Stimulated activated CD4-positive, alpha-beta T cell treated with anti-CD3 and anti-CD28 coated beads, TNF-alpha, amount 100 ng/mL, for 1 hour (primary cell): ENCODE measurements at regions not wholly inside any gene's neighbourhood (a gene's known extent, or its start where the extent isn't known, plus 50 kb on each side); places are given as distances from the start of the nearest gene placed in this dataset.
"Not testable (repeated sequence)": the region's sequence is repeated elsewhere in the genome, so short reads cannot be mapped to it uniquely, and the experiment has no call there.

ENCODE experiments used
- DNase-seq, 3 donors: peaks; one replicate each; pipeline ENCODE4 v3.0.0-alpha.2; 2020; ENCODE audit warnings: low read depth in 3 of 3, low spot score in 1 of 3

- no peak for DNase-seq
These were observed 504.3 kb upstream of the CNTN3 start for GRCh38 chr3:75118779-75119178.

- no peak for DNase-seq
These were observed 512.1 kb upstream of the CNTN3 start for GRCh38 chr3:75126556-75126955.

GRCh38 chr3:75129101-75129500, 514.6 kb upstream of the CNTN3 start:
- DNase-seq = no peak

- DNase-seq = no peak
These were observed 521.8 kb upstream of the CNTN3 start for GRCh38 chr3:75136100-75136897.

- DNase-seq = no peak
These were observed 523.9 kb upstream of the CNTN3 start for GRCh38 chr3:75138345-75138744.

- DNase-seq = no peak
These were observed 523.1 kb upstream of the FRG2C start for GRCh38 chr3:75140904-75141615.

- no peak for DNase-seq
These were observed 519.7 kb upstream of the FRG2C start for GRCh38 chr3:75144406-75144805.

GRCh38 chr3:75171630-75172230, 492.4 kb upstream of the FRG2C start:
- no peak for DNase-seq

- no peak for DNase-seq
These were observed 487.2 kb upstream of the FRG2C start for GRCh38 chr3:75176937-75177336.

- no peak for DNase-seq
These were observed 483.7 kb upstream of the FRG2C start for GRCh38 chr3:75180235-75180944.

- no peak for DNase-seq
These were observed 483.2 kb upstream of the FRG2C start for GRCh38 chr3:75180945-75181298.

- DNase-seq = no peak
These were observed 475.2 kb upstream of the FRG2C start for GRCh38 chr3:75188962-75189361.

- peak; percentile 3 to 4 (median 3) for DNase-seq
These were observed 471.9 kb upstream of the FRG2C start for GRCh38 chr3:75192146-75192616.

GRCh38 chr3:75193797-75194196, 470.3 kb upstream of the FRG2C start:
- no peak for DNase-seq

- DNase-seq = not testable (repeated sequence)
These were observed 449.8 kb upstream of the FRG2C start for GRCh38 chr3:75214332-75214731.

GRCh38 chr3:75218577-75218976, 445.6 kb upstream of the FRG2C start:
- DNase-seq = no peak

GRCh38 chr3:75220932-75221331, 443.2 kb upstream of the FRG2C start:
- no peak for DNase-seq

GRCh38 chr3:75224412-75224811, 439.7 kb upstream of the FRG2C start:
- no peak for DNase-seq

- no peak for DNase-seq
These were observed 431.9 kb upstream of the FRG2C start for GRCh38 chr3:75232216-75232615.

GRCh38 chr3:75235631-75236030, 428.5 kb upstream of the FRG2C start:
- DNase-seq = no peak

- no peak for DNase-seq
These were observed 427.1 kb upstream of the FRG2C start for GRCh38 chr3:75237053-75237452.

- no peak for DNase-seq
These were observed 426.7 kb upstream of the FRG2C start for GRCh38 chr3:75237477-75237876.
